ENCODE measurements at regions not wholly inside any gene's neighbourhood (a gene's known extent, or its start where the extent isn't known, plus 50 kb on each side); places are given as distances from the start of the nearest gene placed in this dataset.
A peak's percentile ranks its signal among the peaks of the same experiment; 100 is the strongest.

DNA sequence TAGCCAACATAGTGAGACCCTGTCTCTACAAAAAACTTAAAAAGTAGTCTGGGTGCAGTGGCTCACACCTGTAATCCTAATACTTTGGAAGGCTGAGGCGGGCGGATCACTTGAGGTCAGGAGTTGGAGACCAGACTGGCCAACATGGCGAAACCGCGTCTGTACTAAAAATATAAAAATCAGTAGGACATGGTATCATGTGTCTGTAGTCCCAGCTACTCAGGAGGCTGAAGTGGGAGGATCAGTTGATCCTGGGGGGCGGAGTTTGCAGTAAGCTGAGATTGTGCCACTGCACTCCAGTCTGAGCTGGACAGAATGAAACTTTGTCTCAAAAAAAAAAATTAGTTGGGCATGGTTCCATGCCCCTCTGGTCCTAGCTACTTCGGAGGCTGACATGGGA lies 57.9 kb upstream of the MIER3 start:
- no TSS peak for BruUV-seq (replicated peaks)
- Histone ChIP-seq H3K79me2 (ENCODE audit: control insufficient read depth, insufficient read depth, low read length) (no peaks in the 10 kb centered on the region), H4K20me1 (replicated peaks; ENCODE audit: control insufficient read depth, insufficient read depth, low read length) (0 out of 2 replicates have a peak, but pooled peaks cover 2% of the 10 kb centered on the region), H3K4me3 (no peak overlapping the region), H3K4me2 (ENCODE audit: insufficient read depth, low read length) (no peak overlapping the region), H3K9me1 (ENCODE audit: control insufficient read depth, insufficient read depth, low read length) (no peaks in the 10 kb centered on the region), H2AFZ (ENCODE audit: low read depth, low read length) (no peak overlapping the region), H3K36me3 (ENCODE audit: control insufficient read depth, insufficient read depth, low read length) (no peaks in the 10 kb centered on the region), H3K27me3 (ENCODE audit: control insufficient read depth in 2 of 2, insufficient read depth in 2 of 2, low read length in 2 of 2) (peaks cover 0 to 1% of the 10 kb centered on the region in 2 experiments; a peak in 1 of 5 replicates), H3K27ac (ENCODE audit: extremely low read depth, low read depth, low read length) (no peak overlapping the region), H3K4me1 (replicated peaks in 1 of 2; ENCODE audit: control insufficient read depth in 2 of 2, insufficient read depth in 2 of 2, low read length in 2 of 2) (no peaks in the 10 kb centered on the region), H3K9me3 (replicated peaks; ENCODE audit: control insufficient read depth, insufficient read depth, low read depth, low read length) (no peaks in the 10 kb centered on the region), H3K9ac (ENCODE audit: insufficient read depth in 1 of 2, low read depth in 2 of 2, low read length in 2 of 2) (no peak overlapping the region)
- FAIRE-seq (no peak), DNase-seq (ENCODE audit: extremely low read depth in 1 of 4, low spot score in 3 of 4) (no peak), ATAC-seq (peak; percentile 56)
- ChIA-PET POLR2A (no interaction called here), CTCF (ENCODE audit: low intra/inter-chr PET ratio) (no interaction called here)
- intact Hi-C loops (cut with micrococcal nuclease): no loop called here
- in situ Hi-C loops (cut with MboI): no loop called here
- TF ChIP-seq CHD2 (IDR thresholded peaks at IDR 0.05; ENCODE audit: low read depth, low read length) (no peak), ZNF143 (CRISPR knock-in tag; IDR thresholded peaks at IDR 0.05) (no peak), NONO (IDR thresholded peaks at IDR 0.05; ENCODE audit: low read depth in 2 of 2, low read length in 1 of 2) (no peak), ZBTB17 (CRISPR knock-in tag; IDR thresholded peaks at IDR 0.05) (no peak), RFX7 (CRISPR knock-in tag; IDR thresholded peaks at IDR 0.05) (no peak), TRIM24 (IDR thresholded peaks at IDR 0.05) (no peak)
- TF ChIP-seq, protein P1, sequence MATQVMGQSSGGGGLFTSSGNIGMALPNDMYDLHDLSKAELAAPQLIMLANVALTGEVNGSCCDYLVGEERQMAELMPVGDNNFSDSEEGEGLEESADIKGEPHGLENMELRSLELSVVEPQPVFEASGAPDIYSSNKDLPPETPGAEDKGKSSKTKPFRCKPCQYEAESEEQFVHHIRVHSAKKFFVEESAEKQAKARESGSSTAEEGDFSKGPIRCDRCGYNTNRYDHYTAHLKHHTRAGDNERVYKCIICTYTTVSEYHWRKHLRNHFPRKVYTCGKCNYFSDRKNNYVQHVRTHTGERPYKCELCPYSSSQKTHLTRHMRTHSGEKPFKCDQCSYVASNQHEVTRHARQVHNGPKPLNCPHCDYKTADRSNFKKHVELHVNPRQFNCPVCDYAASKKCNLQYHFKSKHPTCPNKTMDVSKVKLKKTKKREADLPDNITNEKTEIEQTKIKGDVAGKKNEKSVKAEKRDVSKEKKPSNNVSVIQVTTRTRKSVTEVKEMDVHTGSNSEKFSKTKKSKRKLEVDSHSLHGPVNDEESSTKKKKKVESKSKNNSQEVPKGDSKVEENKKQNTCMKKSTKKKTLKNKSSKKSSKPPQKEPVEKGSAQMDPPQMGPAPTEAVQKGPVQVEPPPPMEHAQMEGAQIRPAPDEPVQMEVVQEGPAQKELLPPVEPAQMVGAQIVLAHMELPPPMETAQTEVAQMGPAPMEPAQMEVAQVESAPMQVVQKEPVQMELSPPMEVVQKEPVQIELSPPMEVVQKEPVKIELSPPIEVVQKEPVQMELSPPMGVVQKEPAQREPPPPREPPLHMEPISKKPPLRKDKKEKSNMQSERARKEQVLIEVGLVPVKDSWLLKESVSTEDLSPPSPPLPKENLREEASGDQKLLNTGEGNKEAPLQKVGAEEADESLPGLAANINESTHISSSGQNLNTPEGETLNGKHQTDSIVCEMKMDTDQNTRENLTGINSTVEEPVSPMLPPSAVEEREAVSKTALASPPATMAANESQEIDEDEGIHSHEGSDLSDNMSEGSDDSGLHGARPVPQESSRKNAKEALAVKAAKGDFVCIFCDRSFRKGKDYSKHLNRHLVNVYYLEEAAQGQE (IDR thresholded peaks at IDR 0.05; ENCODE audit: borderline replicate concordance): peak; percentile 30; the same call in 1 of the 2 replicates
- TF ChIP-seq, protein P1 (CRISPR knock-in tag; IDR thresholded peaks at IDR 0.05; ENCODE audit: low read depth): no peak
- WGBS (ENCODE audit: insufficient coverage, low coverage, missing lambda C conversion rate): 8% methylated on average over 7 of the region's 7 CpGs
